ENCODE measurements at regions not wholly inside any gene's neighbourhood (a gene's known extent, or its start where the extent isn't known, plus 50 kb on each side); places are given as distances from the start of the nearest gene placed in this dataset.

DNA sequence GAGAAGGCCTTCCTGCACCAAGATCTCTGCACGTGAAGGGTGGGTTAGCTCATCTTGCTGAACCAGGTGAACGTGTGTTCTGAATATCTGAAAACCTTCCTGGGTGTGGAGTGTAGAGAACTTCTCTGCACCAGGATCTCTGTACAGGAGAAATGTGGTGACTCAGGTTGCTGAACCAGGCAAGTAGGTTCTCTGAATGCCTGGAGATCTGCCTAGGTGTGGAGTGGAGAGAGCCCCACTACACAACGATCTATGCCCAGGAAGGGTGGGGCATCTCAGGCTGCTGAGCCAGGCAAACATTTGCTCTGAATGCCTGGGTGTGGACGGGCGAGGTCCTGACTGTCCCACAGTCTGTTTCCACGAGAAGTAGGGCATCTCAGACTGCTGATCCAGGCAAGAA is 1002.3 kb upstream of the KCND2 start:
- TF ChIP-seq ZNF384 (IDR thresholded peaks at IDR 0.05) (no peak), SUZ12 (IDR thresholded peaks at IDR 0.05) (no peak), BHLHE40 (IDR thresholded peaks at IDR 0.05; ENCODE audit: borderline replicate concordance) (no peak), ELF4 (IDR thresholded peaks at IDR 0.05) (no peak), HDGF (IDR thresholded peaks at IDR 0.05; ENCODE audit: borderline replicate concordance) (no peak), TARDBP (IDR thresholded peaks at IDR 0.05) (no peak), FOXK2 (IDR thresholded peaks at IDR 0.05) (no peak), FOXM1 (IDR thresholded peaks at IDR 0.05; ENCODE audit: borderline replicate concordance) (no peak)
- TF ChIP-seq, protein P1, sequence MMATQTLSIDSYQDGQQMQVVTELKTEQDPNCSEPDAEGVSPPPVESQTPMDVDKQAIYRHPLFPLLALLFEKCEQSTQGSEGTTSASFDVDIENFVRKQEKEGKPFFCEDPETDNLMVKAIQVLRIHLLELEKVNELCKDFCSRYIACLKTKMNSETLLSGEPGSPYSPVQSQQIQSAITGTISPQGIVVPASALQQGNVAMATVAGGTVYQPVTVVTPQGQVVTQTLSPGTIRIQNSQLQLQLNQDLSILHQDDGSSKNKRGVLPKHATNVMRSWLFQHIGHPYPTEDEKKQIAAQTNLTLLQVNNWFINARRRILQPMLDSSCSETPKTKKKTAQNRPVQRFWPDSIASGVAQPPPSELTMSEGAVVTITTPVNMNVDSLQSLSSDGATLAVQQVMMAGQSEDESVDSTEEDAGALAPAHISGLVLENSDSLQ (IDR thresholded peaks at IDR 0.05), result no peak
